ENCODE measurements at regions not wholly inside any gene's neighbourhood (a gene's known extent, or its start where the extent isn't known, plus 50 kb on each side); places are given as distances from the start of the nearest gene placed in this dataset.

GRCh38 chr18:55927831-55928230 lies 339.8 kb upstream of the TCF4 start:
- TF ChIP-seq FOXS1 (CRISPR knock-in tag; IDR thresholded peaks at IDR 0.05) (no peak), JUNB (IDR thresholded peaks at IDR 0.05) (no peak), SMC3 (IDR thresholded peaks at IDR 0.05) (no peak), MAZ (IDR thresholded peaks at IDR 0.05; ENCODE audit: borderline replicate concordance, low read depth, low read length) (no peak), JUN (IDR thresholded peaks at IDR 0.05) (no peak), FOSL2 (IDR thresholded peaks at IDR 0.05) (no peak), FOSL2 (CRISPR knock-in tag; IDR thresholded peaks at IDR 0.05) (no peak), RFX5 (IDR thresholded peaks at IDR 0.05) (no peak), PHF8 (IDR thresholded peaks at IDR 0.05; ENCODE audit: borderline replicate concordance, low read depth) (no peak), RARB (CRISPR knock-in tag; IDR thresholded peaks at IDR 0.05) (no peak), TFCP2L1 (CRISPR knock-in tag; IDR thresholded peaks at IDR 0.05) (no peak), GATA3 (IDR thresholded peaks at IDR 0.05; ENCODE audit: borderline replicate concordance) (no peak), HOXA7 (CRISPR knock-in tag; IDR thresholded peaks at IDR 0.05) (no peak), CBX2 (IDR thresholded peaks at IDR 0.05; ENCODE audit: borderline replicate concordance, low read depth) (no peak), BHLHE40 (IDR thresholded peaks at IDR 0.05; ENCODE audit: low read depth, low read length) (no peak), CEBPB (IDR thresholded peaks at IDR 0.05) (no peak), EP300 (IDR thresholded peaks at IDR 0.05) (no peak)
- DNase-seq (ENCODE audit: low read depth in 1 of 2, low spot score in 1 of 2) (no peak), FAIRE-seq (no peak), ATAC-seq (no peak)
- 30% methylated on average over 3 of the region's 3 CpGs for WGBS (ENCODE audit: missing lambda C conversion rate)
- CTCF ChIA-PET, result no interaction called here
- H3K4me2 ChIP-seq, result no peak overlapping the region
- H3K9me3 ChIP-seq, result no peaks in the 10 kb centered on the region
- POLR2A ChIA-PET, result interaction anchor here (0.6 kb wide), 1 partner anchor 1560 kb away, joined by 4 read pairs; no protein-coding TSS in a partner anchor
- no peak overlapping the region for H3K27ac ChIP-seq
- H3K4me3 ChIP-seq, result no peak overlapping the region
- no peaks in the 10 kb centered on the region for H3K4me1 ChIP-seq

- no peaks in the 10 kb centered on the region for H3K9me3 ChIP-seq
- no peak overlapping the region for H3K27ac ChIP-seq
- TF ChIP-seq ATOH8 (CRISPR knock-in tag; IDR thresholded peaks at IDR 0.05; ENCODE audit: low read depth), result no peak
- no peak for TF ChIP-seq POLR2A (IDR thresholded peaks at IDR 0.05; ENCODE audit: low read length)
- ATAC-seq (no peak), FAIRE-seq (no peak), DNase-seq (ENCODE audit: low read depth in 1 of 2, low spot score in 1 of 2) (no peak)
- WGBS (ENCODE audit: missing lambda C conversion rate), result 24% methylated on average over 5 of the region's 5 CpGs
- ChIA-PET POLR2A (no interaction called here), CTCF (no interaction called here)
- no peak overlapping the region for H3K4me2 ChIP-seq
- no peaks in the 10 kb centered on the region for H3K4me1 ChIP-seq
- H3K4me3 ChIP-seq, result no peak overlapping the region
These were observed 337.8 kb upstream of the TCF4 start for GRCh38 chr18:55925772-55926171.

- FAIRE-seq (no peak), ATAC-seq (no peak), DNase-seq (ENCODE audit: low read depth in 1 of 2, low spot score in 1 of 2) (no peak)
- Histone ChIP-seq H3K27ac (no peak overlapping the region), H3K4me1 (no peaks in the 10 kb centered on the region), H3K9me3 (no peaks in the 10 kb centered on the region), H3K4me3 (no peak overlapping the region), H3K4me2 (no peak overlapping the region)
- TF ChIP-seq HDAC2 (IDR thresholded peaks at IDR 0.05) (no peak), REST (IDR thresholded peaks at IDR 0.05) (no peak)
- CTCF ChIA-PET, result interaction anchor here (0.6 to 0.8 kb wide), 2 partner anchors 248 to 405 kb away, joined by 3 read pairs; no protein-coding TSS in a partner anchor
- POLR2A ChIA-PET, result no interaction called here
- WGBS (ENCODE audit: missing lambda C conversion rate), result 16% methylated on average over 2 of the region's 2 CpGs
These were observed 332.1 kb upstream of the TCF4 start for GRCh38 chr18:55920063-55920462.
